ENCODE measurements at regions not wholly inside any gene's neighbourhood (a gene's known extent, or its start where the extent isn't known, plus 50 kb on each side); places are given as distances from the start of the nearest gene placed in this dataset.

DNA sequence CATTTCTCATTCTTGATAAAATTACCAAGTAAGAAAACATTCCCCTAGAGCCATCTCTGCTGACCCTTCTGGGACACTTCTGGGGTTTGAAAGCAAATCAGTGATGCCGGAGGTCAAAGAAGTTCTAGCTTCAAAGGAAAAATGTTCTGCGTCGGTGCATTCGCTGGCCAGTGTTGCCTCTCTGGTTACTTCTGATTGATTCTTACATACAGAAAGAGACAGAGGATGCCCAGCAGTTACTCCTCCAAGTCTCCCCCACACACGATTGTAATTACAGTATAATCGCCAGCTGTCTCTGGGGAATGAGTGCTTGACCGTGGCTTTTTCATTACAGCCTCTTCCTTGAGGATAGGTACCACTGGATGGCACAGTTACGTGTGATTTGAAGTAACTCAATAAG lies 150.9 kb downstream of the SNX19 start:
- Histone ChIP-seq H3K9me3 (no peaks in the 10 kb centered on the region), H3K27me3 (no peaks in the 10 kb centered on the region), H3K27ac (no peak overlapping the region), H3K4me1 (peaks cover 0 to 2% (median 0%) of the 10 kb centered on the region in 3 donors), H3K36me3 (no peaks in the 10 kb centered on the region), H3K4me3 (no peak overlapping the region)
- no peak for ATAC-seq
- WGBS, 2 donors (ENCODE audit: low coverage in 1 of 2): 86 to 91% methylated on average over 8 of the region's 8 CpGs
- TF ChIP-seq EP300 (IDR thresholded peaks at IDR 0.05) (no peak), POLR2A (IDR thresholded peaks at IDR 0.05) (no peak), POLR2AphosphoS5 (IDR thresholded peaks at IDR 0.05) (no peak)
- TF ChIP-seq, protein P1, sequence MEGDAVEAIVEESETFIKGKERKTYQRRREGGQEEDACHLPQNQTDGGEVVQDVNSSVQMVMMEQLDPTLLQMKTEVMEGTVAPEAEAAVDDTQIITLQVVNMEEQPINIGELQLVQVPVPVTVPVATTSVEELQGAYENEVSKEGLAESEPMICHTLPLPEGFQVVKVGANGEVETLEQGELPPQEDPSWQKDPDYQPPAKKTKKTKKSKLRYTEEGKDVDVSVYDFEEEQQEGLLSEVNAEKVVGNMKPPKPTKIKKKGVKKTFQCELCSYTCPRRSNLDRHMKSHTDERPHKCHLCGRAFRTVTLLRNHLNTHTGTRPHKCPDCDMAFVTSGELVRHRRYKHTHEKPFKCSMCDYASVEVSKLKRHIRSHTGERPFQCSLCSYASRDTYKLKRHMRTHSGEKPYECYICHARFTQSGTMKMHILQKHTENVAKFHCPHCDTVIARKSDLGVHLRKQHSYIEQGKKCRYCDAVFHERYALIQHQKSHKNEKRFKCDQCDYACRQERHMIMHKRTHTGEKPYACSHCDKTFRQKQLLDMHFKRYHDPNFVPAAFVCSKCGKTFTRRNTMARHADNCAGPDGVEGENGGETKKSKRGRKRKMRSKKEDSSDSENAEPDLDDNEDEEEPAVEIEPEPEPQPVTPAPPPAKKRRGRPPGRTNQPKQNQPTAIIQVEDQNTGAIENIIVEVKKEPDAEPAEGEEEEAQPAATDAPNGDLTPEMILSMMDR (IDR thresholded peaks at IDR 0.05): no peak

GRCh38 chr11:130765951-130766649 lies 150.2 kb downstream of the SNX19 start:
- no peak overlapping the region for H3K27ac ChIP-seq
- no peaks in the 10 kb centered on the region for H3K36me3 ChIP-seq
- H3K27me3 ChIP-seq: no peaks in the 10 kb centered on the region
- TF ChIP-seq EP300 (IDR thresholded peaks at IDR 0.05) (no peak), POLR2AphosphoS5 (IDR thresholded peaks at IDR 0.05) (no peak), POLR2A (IDR thresholded peaks at IDR 0.05) (no peak)
- TF ChIP-seq, protein P1 (IDR thresholded peaks at IDR 0.05): no peak
- H3K4me3 ChIP-seq: no peak overlapping the region
- no peak for ATAC-seq
- H3K9me3 ChIP-seq: no peaks in the 10 kb centered on the region
- WGBS, 2 donors (ENCODE audit: low coverage in 1 of 2): 77% methylated on average over 4 to 5 of the region's 5 CpGs
- H3K4me1 ChIP-seq: peaks cover 0 to 2% (median 0%) of the 10 kb centered on the region in 3 donors

DNA sequence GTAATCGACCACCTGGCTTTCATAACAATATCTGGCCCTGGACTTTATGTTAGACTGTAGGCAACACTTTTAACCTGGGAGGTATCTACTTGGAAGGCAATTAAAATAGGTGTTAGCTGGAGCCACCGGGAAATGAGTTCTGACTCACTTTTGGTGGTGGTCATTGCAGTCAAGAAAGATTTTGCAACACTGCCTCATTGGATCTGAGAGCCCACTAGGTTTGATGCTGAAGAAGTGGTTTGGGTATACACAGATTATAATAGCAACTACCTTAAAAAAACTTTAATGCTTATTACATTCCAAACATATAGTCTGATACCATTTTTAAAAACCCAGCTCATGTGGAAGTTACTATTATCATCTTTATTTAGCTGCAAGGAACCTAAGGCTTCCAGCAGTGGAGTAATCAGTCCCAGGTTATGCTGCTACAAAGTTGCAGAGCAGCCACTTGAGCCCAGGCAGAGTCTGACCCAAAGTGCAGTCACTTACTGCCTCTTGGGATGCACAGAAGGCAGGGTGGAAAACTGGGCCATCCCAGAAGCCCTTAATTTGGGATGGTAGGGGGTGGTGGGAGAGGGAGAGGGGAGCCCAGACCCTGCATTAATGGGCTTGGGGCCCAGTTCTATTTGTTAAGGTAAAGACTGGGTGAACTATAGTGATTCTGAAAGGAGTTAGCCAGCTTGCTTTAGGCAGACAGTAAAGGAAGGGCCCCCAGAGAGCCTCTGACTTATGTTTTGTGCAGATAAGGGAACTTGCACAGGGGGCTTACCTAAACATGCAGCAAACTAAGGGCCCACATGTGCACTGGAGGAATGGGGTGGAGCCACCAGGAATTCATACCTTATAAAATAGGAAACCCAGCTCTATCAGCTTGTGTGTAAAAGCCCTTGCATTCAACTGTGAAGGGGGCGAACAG lies 149.4 kb downstream of the SNX19 start:
- TF ChIP-seq EP300 (IDR thresholded peaks at IDR 0.05) (no peak), POLR2AphosphoS5 (IDR thresholded peaks at IDR 0.05) (no peak), POLR2A (IDR thresholded peaks at IDR 0.05) (no peak)
- TF ChIP-seq, protein P1 (IDR thresholded peaks at IDR 0.05): no peak
- ATAC-seq: no peak
- Histone ChIP-seq H3K9me3 (no peaks in the 10 kb centered on the region), H3K4me3 (no peak overlapping the region), H3K27ac (no peak overlapping the region), H3K27me3 (no peaks in the 10 kb centered on the region), H3K36me3 (no peaks in the 10 kb centered on the region), H3K4me1 (peaks cover 0 to 3% (median 1%) of the 10 kb centered on the region in 3 donors)
- WGBS, 2 donors (ENCODE audit: low coverage in 1 of 2): 65 to 77% methylated on average over 3 of the region's 3 CpGs

GRCh38 chr11:130769782-130770535 lies 146.3 kb downstream of the SNX19 start:
- no peaks in the 10 kb centered on the region for H3K27me3 ChIP-seq
- 90 to 92% methylated on average over 5 to 7 of the region's 8 CpGs for WGBS, 2 donors (ENCODE audit: low coverage in 1 of 2)
- peaks cover 0 to 15% (median 11%) of the 10 kb centered on the region in 3 donors for H3K4me1 ChIP-seq
- TF ChIP-seq POLR2AphosphoS5 (IDR thresholded peaks at IDR 0.05) (no peak), EP300 (IDR thresholded peaks at IDR 0.05) (no peak)
- no peaks in the 10 kb centered on the region for H3K9me3 ChIP-seq
- no peak overlapping the region for H3K27ac ChIP-seq
- H3K36me3 ChIP-seq: no peaks in the 10 kb centered on the region
- no peak for ATAC-seq
- no peak overlapping the region for H3K4me3 ChIP-seq

GRCh38 chr11:130771708-130772107 lies 144.6 kb downstream of the SNX19 start:
- WGBS, 2 donors (ENCODE audit: low coverage in 1 of 2): 49 to 75% methylated on average over 3 to 7 of the region's 7 CpGs
- peak overlapping the region in 1 of 4 donors; percentile 37 for H3K27ac ChIP-seq
- H3K36me3 ChIP-seq: no peaks in the 10 kb centered on the region
- H3K4me1 ChIP-seq: peaks cover 0 to 15% (median 11%) of the 10 kb centered on the region in 3 donors
- H3K9me3 ChIP-seq: no peaks in the 10 kb centered on the region
- H3K4me3 ChIP-seq: no peak overlapping the region
- no peaks in the 10 kb centered on the region for H3K27me3 ChIP-seq
- ATAC-seq: peak; percentile 78
- no peak for TF ChIP-seq POLR2A (IDR thresholded peaks at IDR 0.05)
- TF ChIP-seq EP300 (IDR thresholded peaks at IDR 0.05): no peak
- no peak for TF ChIP-seq POLR2AphosphoS5 (IDR thresholded peaks at IDR 0.05)
- TF ChIP-seq, protein P1 (IDR thresholded peaks at IDR 0.05): no peak
